GM12878 (cell line): ENCODE measurements at regions not wholly inside any gene's neighbourhood (a gene's known extent, or its start where the extent isn't known, plus 50 kb on each side); places are given as distances from the start of the nearest gene placed in this dataset.

Experiments used
- ATAC-seq: fragments of 200-7000 bp; cut with Tn5 transposase; 3 replicates; pipeline ENCODE4 v1.9.1; 2020; ENCODE audit warnings: mild to moderate bottlenecking, moderate library complexity
- BruUV-seq: library from RNA; stranded (reverse); fragments of 400-500 nt; replicated peaks from 2 replicates; lab custom pipeline; 2021; lab: Mats Ljungman, UMichigan
- CTCF ChIA-PET: fragments of 300-600 bp; sonication (Branson Sonifier 250); formaldehyde crosslinking; extraction: SDS; loops from one replicate; lab custom pipeline; 2021; ENCODE audit warnings: inconsistent platforms; lab: Yijun Ruan, JAX
- POLR2A ChIA-PET: fragments of 350-600 bp; formaldehyde crosslinking; extraction: SDS; loops from one replicate; lab custom pipeline; 2021; ENCODE audit warnings: inconsistent platforms; lab: Charles Lee
- RAD21 ChIA-PET: fragments of 300-600 bp; sonication (Branson Sonifier 250); formaldehyde crosslinking; loops from one replicate; lab custom pipeline; 2023; ENCODE audit warnings: antibody characterized with exemption; ENCODE audit not compliant: unreplicated experiment; lab: Charles Lee
- SMC1A ChIA-PET: fragments of 300-600 bp; sonication (Branson Sonifier 250); formaldehyde crosslinking; loops from one replicate; lab custom pipeline; 2023; ENCODE audit not compliant: unreplicated experiment, uncharacterized antibody; lab: Charles Lee
- DNase-seq: peaks from one replicate; pipeline ENCODE4 v3.0.0-alpha.2; 2011; ENCODE audit warnings: low read depth, low spot score
- FAIRE-seq: peaks from 3 replicates; lab custom pipeline; 2011; peaks lifted over from hg19 to GRCh38; lab: Jason Lieb, UNC
- H2AFZ ChIP-seq: 2 replicates; pipeline ENCODE4 v1.6.0; 2011; ENCODE audit warnings: low read depth, low read length, control low read depth; ENCODE audit not compliant: control insufficient read depth
- H3K27ac ChIP-seq: 2 replicates; pipeline ENCODE4 v1.5.1; 2011; ENCODE audit warnings: control low read depth; ENCODE audit not compliant: control insufficient read depth, insufficient read depth
- H3K27me3 ChIP-seq, 2 experiments: replicated peaks in 1 of 2; 2 replicates each; pipeline versions ENCODE4 v1.6.0 to v1.6.1; 2011; ENCODE audit warnings: low read length in 1 of 2; ENCODE audit not compliant: control insufficient read depth in 2 of 2, insufficient read depth in 2 of 2
- H3K36me3 ChIP-seq, 2 experiments: 2 replicates each; pipeline ENCODE4 v1.5.1; 2011; ENCODE audit warnings: low read length in 1 of 2; ENCODE audit not compliant: control insufficient read depth in 2 of 2, insufficient read depth in 2 of 2
- H3K4me1 ChIP-seq: 2 replicates; pipeline ENCODE4 v1.6.1; 2011; ENCODE audit warnings: mild to moderate bottlenecking, low read length, moderate library complexity, mixed read lengths; ENCODE audit not compliant: control insufficient read depth, insufficient read depth
- H3K4me2 ChIP-seq: 2 replicates; pipeline ENCODE4 v1.6.0; 2011; ENCODE audit warnings: control low read depth; ENCODE audit not compliant: control insufficient read depth, insufficient read depth
- H3K4me3 ChIP-seq: fragments of 200-600 bp; sonication (generic); 2 replicates; pipeline ENCODE4 v1.5.1; 2016
- H3K79me2 ChIP-seq: 2 replicates; pipeline ENCODE4 v1.6.0; 2011; ENCODE audit warnings: low read length; ENCODE audit not compliant: control insufficient read depth, insufficient read depth
- H3K9ac ChIP-seq: 2 replicates; pipeline ENCODE4 v1.8.0; 2011; ENCODE audit warnings: low read length, control low read depth, mixed read lengths; ENCODE audit not compliant: control insufficient read depth, insufficient read depth
- H3K9me3 ChIP-seq: replicated peaks from 3 replicates; pipeline ENCODE4 v1.5.1; 2011; ENCODE audit warnings: mild to moderate bottlenecking, low read length; ENCODE audit not compliant: control insufficient read depth, insufficient read depth
- H4K20me1 ChIP-seq: 2 replicates; pipeline ENCODE4 v1.6.0; 2011; ENCODE audit not compliant: control insufficient read depth, insufficient read depth
- FOXM1 ChIP-seq: IDR thresholded peaks from 2 replicates; pipeline ENCODE4 v1.6.1; 2012; ENCODE audit warnings: low read depth, mild to moderate bottlenecking, inconsistent platforms, low read length, moderate library complexity
- GATAD2B ChIP-seq: fragments of 450-650 bp; conservative IDR thresholded peaks from 2 replicates; pipeline ENCODE4 v1.6.1; 2017; ENCODE audit warnings: low read depth, mild to moderate bottlenecking, moderate library complexity
- MTA3 ChIP-seq: IDR thresholded peaks from 2 replicates; pipeline ENCODE4 v1.6.1; 2012; ENCODE audit warnings: low read length, inconsistent platforms, borderline replicate concordance
- NR2C2 ChIP-seq: IDR thresholded peaks from 2 replicates; pipeline ENCODE4 v1.6.1; 2011; ENCODE audit warnings: borderline replicate concordance, low read depth; ENCODE audit not compliant: control insufficient read depth, insufficient read length
- NRF1 ChIP-seq: conservative IDR thresholded peaks from 2 replicates; pipeline ENCODE4 v1.6.1; 2011; ENCODE audit warnings: mild to moderate bottlenecking, low read depth, low read length, improper control_type of control experiment
- YY1 ChIP-seq: IDR thresholded peaks from 2 replicates; pipeline ENCODE4 v1.6.1; 2011; ENCODE audit warnings: low read depth, mild to moderate bottlenecking, low read length
- in situ Hi-C: fragments of 300-500 bp; cut with MboI; formaldehyde crosslinking; loops from 9 replicates; pipeline ENCODE4 v1.14.3; 2018; ENCODE audit warnings: mixed read lengths
- intact Hi-C: fragments of 100-400 bp; cut with micrococcal nuclease; formaldehyde crosslinking; loops from one replicate; pipeline ENCODE4 v1.14.2; 2022; ENCODE audit not compliant: unreplicated experiment
- TF ChIP-seq, protein P1 (sequence below): IDR thresholded peaks from 2 replicates; pipeline ENCODE4 v1.6.1; 2012; ENCODE audit warnings: mild to moderate bottlenecking, low read depth, low read length

- TF ChIP-seq GATAD2B (no peak), NRF1 (no peak), NR2C2 (no peak), MTA3 (no peak)
- TF ChIP-seq, protein P1, sequence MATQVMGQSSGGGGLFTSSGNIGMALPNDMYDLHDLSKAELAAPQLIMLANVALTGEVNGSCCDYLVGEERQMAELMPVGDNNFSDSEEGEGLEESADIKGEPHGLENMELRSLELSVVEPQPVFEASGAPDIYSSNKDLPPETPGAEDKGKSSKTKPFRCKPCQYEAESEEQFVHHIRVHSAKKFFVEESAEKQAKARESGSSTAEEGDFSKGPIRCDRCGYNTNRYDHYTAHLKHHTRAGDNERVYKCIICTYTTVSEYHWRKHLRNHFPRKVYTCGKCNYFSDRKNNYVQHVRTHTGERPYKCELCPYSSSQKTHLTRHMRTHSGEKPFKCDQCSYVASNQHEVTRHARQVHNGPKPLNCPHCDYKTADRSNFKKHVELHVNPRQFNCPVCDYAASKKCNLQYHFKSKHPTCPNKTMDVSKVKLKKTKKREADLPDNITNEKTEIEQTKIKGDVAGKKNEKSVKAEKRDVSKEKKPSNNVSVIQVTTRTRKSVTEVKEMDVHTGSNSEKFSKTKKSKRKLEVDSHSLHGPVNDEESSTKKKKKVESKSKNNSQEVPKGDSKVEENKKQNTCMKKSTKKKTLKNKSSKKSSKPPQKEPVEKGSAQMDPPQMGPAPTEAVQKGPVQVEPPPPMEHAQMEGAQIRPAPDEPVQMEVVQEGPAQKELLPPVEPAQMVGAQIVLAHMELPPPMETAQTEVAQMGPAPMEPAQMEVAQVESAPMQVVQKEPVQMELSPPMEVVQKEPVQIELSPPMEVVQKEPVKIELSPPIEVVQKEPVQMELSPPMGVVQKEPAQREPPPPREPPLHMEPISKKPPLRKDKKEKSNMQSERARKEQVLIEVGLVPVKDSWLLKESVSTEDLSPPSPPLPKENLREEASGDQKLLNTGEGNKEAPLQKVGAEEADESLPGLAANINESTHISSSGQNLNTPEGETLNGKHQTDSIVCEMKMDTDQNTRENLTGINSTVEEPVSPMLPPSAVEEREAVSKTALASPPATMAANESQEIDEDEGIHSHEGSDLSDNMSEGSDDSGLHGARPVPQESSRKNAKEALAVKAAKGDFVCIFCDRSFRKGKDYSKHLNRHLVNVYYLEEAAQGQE = no peak
- TF ChIP-seq, all 136 proteins: peak for 10
Observed at GRCh38 chr18:53796040-53796729, 428.3 kb downstream of the MBD2 start (continued).

DNA sequence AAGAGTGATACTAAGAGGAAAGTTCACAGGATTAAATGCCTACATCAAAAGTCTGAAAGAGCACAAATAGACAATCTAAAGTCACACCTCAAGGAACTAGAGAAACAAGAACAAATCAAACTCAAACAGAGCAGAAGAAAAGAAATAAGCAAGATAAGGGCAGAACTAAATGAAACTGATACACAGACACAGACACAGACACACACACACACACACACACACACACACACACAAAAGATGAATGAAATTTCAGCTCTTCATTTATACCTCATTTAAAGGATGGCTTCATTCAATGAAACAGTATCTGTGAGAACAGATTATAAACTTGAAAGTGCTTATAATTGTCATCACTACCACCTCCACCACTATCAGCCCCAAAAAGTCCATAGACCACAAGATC is 428.9 kb downstream of the MBD2 start:
- no peaks in the 10 kb centered on the region for H4K20me1 ChIP-seq
- no peak overlapping the region for H3K27ac ChIP-seq
- no peaks in the 10 kb centered on the region for H3K4me1 ChIP-seq
- ChIA-PET POLR2A (no interaction called here), CTCF (no interaction called here), SMC1A (no interaction called here), RAD21 (no interaction called here)
- BruUV-seq = no TSS peak
- no peak for DNase-seq
- no peaks in the 10 kb centered on the region for H3K36me3 ChIP-seq
- intact Hi-C loops = no loop called here
- no peak for TF ChIP-seq YY1
- TF ChIP-seq FOXM1 = 0 out of 2 replicates have a peak, but pooled peaks have one; percentile 0
- no peaks in the 10 kb centered on the region for H3K27me3 ChIP-seq
- no peak; the same call in 2 of the 3 replicates for ATAC-seq
- H3K4me3 ChIP-seq = no peak overlapping the region
- no peak for FAIRE-seq
- in situ Hi-C loops = no loop called here
- H3K9ac ChIP-seq = no peak overlapping the region
- no peak overlapping the region for H3K4me2 ChIP-seq
- no peak overlapping the region for H2AFZ ChIP-seq
- no peaks in the 10 kb centered on the region for H3K9me3 ChIP-seq
- no peaks in the 10 kb centered on the region for H3K79me2 ChIP-seq
